HepG2 (cell line): ENCODE measurements at regions not wholly inside any gene's neighbourhood (a gene's known extent, or its start where the extent isn't known, plus 50 kb on each side); places are given as distances from the start of the nearest gene placed in this dataset.

Experiments used
- ARNT ChIP-seq: fragments of 450-650 bp; IDR thresholded peaks from 2 replicates; pipeline ENCODE4 v1.6.1; 2017
- CSRNP1 ChIP-seq: sonication (generic); formaldehyde crosslinking; IDR thresholded peaks from 2 replicates; pipeline ENCODE4 v1.8.1; 2023; ENCODE audit warnings: mild to moderate bottlenecking, missing genetic modification reagents
- DNMT3B ChIP-seq: conservative IDR thresholded peaks from 2 replicates; pipeline ENCODE4 v1.6.1; 2016; ENCODE audit warnings: missing biosample characterization, control low read depth
- ESRRA ChIP-seq: sonication (generic); formaldehyde crosslinking; IDR thresholded peaks from 2 replicates; pipeline ENCODE4 v1.5.1; 2020; ENCODE audit warnings: mild to moderate bottlenecking, low read depth, missing genetic modification reagents
- GZF1 ChIP-seq: sonication (generic); formaldehyde crosslinking; IDR thresholded peaks from 2 replicates; pipeline ENCODE4 v1.5.1; 2020; ENCODE audit warnings: mild to moderate bottlenecking, missing genetic modification reagents
- HNF4G ChIP-seq, 2 experiments: sonication (generic) in 1 of 2; formaldehyde crosslinking in 1 of 2; IDR thresholded peaks; 2 replicates each; pipeline versions ENCODE4 v1.4.0 to v1.6.1; 2011 to 2020; ENCODE audit warnings: borderline replicate concordance in 2 of 2, low read depth in 2 of 2, mild to moderate bottlenecking in 2 of 2, low read length in 1 of 2, missing genetic modification reagents in 1 of 2, moderate library complexity in 1 of 2
- HOXA9 ChIP-seq: sonication (generic); formaldehyde crosslinking; IDR thresholded peaks from 2 replicates; pipeline ENCODE4 v1.8.1; 2022; ENCODE audit warnings: missing genetic modification reagents, mild to moderate bottlenecking, moderate library complexity, borderline replicate concordance
- NR0B2 ChIP-seq: sonication (generic); formaldehyde crosslinking; IDR thresholded peaks from 2 replicates; pipeline ENCODE4 v1.4.0; 2020; ENCODE audit warnings: mild to moderate bottlenecking, missing genetic modification reagents
- NR2F6 ChIP-seq, 2 experiments: IDR thresholded peaks; 2 replicates each; pipeline ENCODE4 v1.6.1; 2016; ENCODE audit warnings: antibody characterized with exemption in 1 of 2, mild to moderate bottlenecking in 1 of 2
- ONECUT2 ChIP-seq: sonication (generic); formaldehyde crosslinking; IDR thresholded peaks from 2 replicates; pipeline ENCODE4 v1.4.0; 2020; ENCODE audit warnings: missing genetic modification reagents
- PRDM4 ChIP-seq: sonication (generic); formaldehyde crosslinking; IDR thresholded peaks from 2 replicates; pipeline ENCODE4 v1.9.0; 2021; ENCODE audit warnings: missing genetic modification reagents, borderline replicate concordance
- SMARCC2 ChIP-seq: fragments of 450-650 bp; IDR thresholded peaks from 2 replicates; pipeline ENCODE4 v1.6.1; 2017; ENCODE audit warnings: antibody characterized with exemption, mild to moderate bottlenecking
- SOX6 ChIP-seq, 2 experiments: fragments of 450-650 bp in 1 of 2; sonication (generic) in 1 of 2; formaldehyde crosslinking in 1 of 2; IDR thresholded peaks; 2 replicates each; pipeline versions ENCODE4 v1.4.0 to v1.6.1; 2017 to 2020; ENCODE audit warnings: antibody characterized with exemption in 1 of 2, mild to moderate bottlenecking in 1 of 2, missing genetic modification reagents in 1 of 2
- TCF7L2 ChIP-seq: IDR thresholded peaks from 2 replicates; pipeline ENCODE4 v1.6.1; 2011; ENCODE audit warnings: mild to moderate bottlenecking, low read depth, low read length, moderate library complexity
- TEAD3 ChIP-seq: optimal IDR thresholded peaks from 2 replicates; pipeline ENCODE3; 2016; ENCODE audit warnings: borderline replicate concordance
- ZBTB14 ChIP-seq: sonication (generic); formaldehyde crosslinking; IDR thresholded peaks from 2 replicates; pipeline ENCODE4 v1.4.0; 2020; ENCODE audit warnings: missing genetic modification reagents
- ZFX ChIP-seq: sonication (generic); formaldehyde crosslinking; IDR thresholded peaks from 2 replicates; pipeline ENCODE4 v1.4.0; 2020; ENCODE audit warnings: mild to moderate bottlenecking, low read depth, missing genetic modification reagents, moderate library complexity
- ZNF296 ChIP-seq: sonication (generic); formaldehyde crosslinking; conservative IDR thresholded peaks from 2 replicates; pipeline ENCODE4 v1.5.0; 2020; ENCODE audit warnings: mild to moderate bottlenecking, missing genetic modification reagents
- ZNF503 ChIP-seq: sonication (generic); formaldehyde crosslinking; IDR thresholded peaks from 2 replicates; pipeline ENCODE4 v1.4.0; 2020; ENCODE audit warnings: missing genetic modification reagents
- ZNF672 ChIP-seq: sonication (generic); formaldehyde crosslinking; IDR thresholded peaks from 2 replicates; pipeline ENCODE4 v1.8.1; 2022; ENCODE audit warnings: missing genetic modification reagents
- ZNF678 ChIP-seq: sonication (generic); formaldehyde crosslinking; IDR thresholded peaks from 2 replicates; pipeline ENCODE4 v1.4.0; 2020; ENCODE audit warnings: mild to moderate bottlenecking, missing genetic modification reagents

- no peak for TF ChIP-seq SOX6 (IDR thresholded peaks at IDR 0.05)
- TF ChIP-seq SOX6 (CRISPR knock-in tag; IDR thresholded peaks at IDR 0.05), result peak; percentile 88
- peak; percentile 65 for TF ChIP-seq NR2F6 (IDR thresholded peaks at IDR 0.05)
- TF ChIP-seq NR2F6 (CRISPR knock-in tag; IDR thresholded peaks at IDR 0.05), result peak; percentile 40; the same call in 1 of the 2 replicates
- TF ChIP-seq DNMT3B (CRISPR knock-in tag), result no peak
- TF ChIP-seq ZNF672 (CRISPR knock-in tag), result no peak
- no peak for TF ChIP-seq GZF1
- TF ChIP-seq ZFX (CRISPR knock-in tag), result no peak
- TF ChIP-seq ZBTB14 (CRISPR knock-in tag), result no peak
- TF ChIP-seq ESRRA (CRISPR knock-in tag), result no peak
- TF ChIP-seq NR0B2 (CRISPR knock-in tag), result no peak
- peak; percentile 11; the same call in 1 of the 2 replicates for TF ChIP-seq HNF4G (IDR thresholded peaks at IDR 0.05; ENCODE audit: borderline replicate concordance, low read depth, low read length)
- no peak for TF ChIP-seq HNF4G (CRISPR knock-in tag; IDR thresholded peaks at IDR 0.05; ENCODE audit: borderline replicate concordance, low read depth)
- peak; percentile 24 for TF ChIP-seq TEAD3
- no peak for TF ChIP-seq ZNF678
- TF ChIP-seq ZNF503, result 0 out of 2 replicates have a peak, but pooled peaks have one; percentile 50
- TF ChIP-seq PRDM4, result no peak
- TF ChIP-seq HOXA9 (CRISPR knock-in tag), result no peak
- TF ChIP-seq ARNT, result no peak
- peak; percentile 99 for TF ChIP-seq ONECUT2 (CRISPR knock-in tag)
- TF ChIP-seq CSRNP1, result no peak
- no peak for TF ChIP-seq ZNF296 (CRISPR knock-in tag)
- peak; percentile 91; the same call in 1 of the 2 replicates for TF ChIP-seq TCF7L2
- 0 out of 2 replicates have a peak, but pooled peaks have one; percentile 31 for TF ChIP-seq SMARCC2
Measured at GRCh38 chrX:25536307-25536970, 520.7 kb upstream of the ARX start (continued).
